IMR-90 (cell line): ENCODE measurements at regions not wholly inside any gene's neighbourhood (a gene's known extent, or its start where the extent isn't known, plus 50 kb on each side); places are given as distances from the start of the nearest gene placed in this dataset.

ENCODE experiments used
- ATAC-seq: fragments of 200-7000 bp; cut with Tn5 transposase; 2 replicates; pipeline ENCODE4 v1.9.1; 2020; ENCODE audit warnings: low read depth, mild to moderate bottlenecking, moderate library complexity
- BruUV-seq: library from RNA; stranded (reverse); fragments of 400-500 nt; replicated peaks from 2 replicates; lab custom pipeline; 2021; lab: Mats Ljungman, UMichigan
- CTCF ChIA-PET: fragments of 300-600 bp; formaldehyde crosslinking; extraction: SDS; loops from one replicate; lab custom pipeline; 2021; ENCODE audit warnings: antibody characterized with exemption; lab: Yijun Ruan, JAX
- POLR2A ChIA-PET: fragments of 300-600 bp; sonication (Branson Sonifier 250); formaldehyde crosslinking; loops from one replicate; lab custom pipeline; 2022; ENCODE audit warnings: antibody characterized with exemption; ENCODE audit not compliant: unreplicated experiment; lab: Charles Lee
- DNase-seq: peaks from one replicate; pipeline ENCODE4 v3.0.0; 2013
- H2AFZ ChIP-seq: replicated peaks from 2 replicates; pipeline ENCODE3; 2013; ENCODE audit warnings: low read length, mild to moderate bottlenecking; ENCODE audit not compliant: poor library complexity
- H2AK5ac ChIP-seq: 2 replicates; pipeline ENCODE4 v1.6.1; 2013; ENCODE audit warnings: low read depth, low read length, inconsistent platforms
- H2AK9ac ChIP-seq: replicated peaks from 2 replicates; pipeline ENCODE3; 2013; ENCODE audit warnings: mild to moderate bottlenecking, low read depth, low read length, moderate library complexity; ENCODE audit not compliant: poor library complexity
- H2BK120ac ChIP-seq: 2 replicates; pipeline ENCODE4 v1.6.1; 2013; ENCODE audit warnings: low read depth, low read length, inconsistent platforms
- H2BK15ac ChIP-seq: 3 replicates; pipeline ENCODE4 v1.6.1; 2013; ENCODE audit warnings: low read depth, low read length, inconsistent platforms
- H2BK20ac ChIP-seq: 2 replicates; pipeline ENCODE4 v1.6.1; 2013; ENCODE audit warnings: low read depth, mild to moderate bottlenecking, inconsistent platforms, low read length, moderate library complexity
- H2BK5ac ChIP-seq: 2 replicates; pipeline ENCODE4 v1.6.1; 2013; ENCODE audit warnings: mild to moderate bottlenecking, low read depth, low read length, inconsistent platforms; ENCODE audit not compliant: poor library complexity, severe bottlenecking
- H3K14ac ChIP-seq: replicated peaks from 2 replicates; pipeline ENCODE4 v1.6.1; 2013; ENCODE audit warnings: low read depth, low read length, inconsistent platforms
- H3K18ac ChIP-seq: 2 replicates; pipeline ENCODE4 v1.6.1; 2013; ENCODE audit warnings: low read depth, low read length, control low read depth
- H3K23ac ChIP-seq: 2 replicates; pipeline ENCODE4 v1.6.1; 2013; ENCODE audit warnings: low read depth, low read length, inconsistent platforms
- H3K27ac ChIP-seq: 2 replicates; pipeline ENCODE4 v1.5.1; 2013; ENCODE audit warnings: mild to moderate bottlenecking, control low read depth, low read length; ENCODE audit not compliant: insufficient read depth
- H3K27me3 ChIP-seq: 2 replicates; pipeline ENCODE4 v1.6.1; 2013; ENCODE audit warnings: low read length; ENCODE audit not compliant: control insufficient read depth, insufficient read depth
- H3K36me3 ChIP-seq: 2 replicates; pipeline ENCODE4 v1.6.1; 2013; ENCODE audit warnings: low read length, mixed read lengths; ENCODE audit not compliant: control insufficient read depth, insufficient read depth
- H3K4ac ChIP-seq: 2 replicates; pipeline ENCODE4 v1.6.1; 2013; ENCODE audit warnings: low read depth, low read length, inconsistent platforms
- H3K4me1 ChIP-seq: 2 replicates; pipeline ENCODE4 v1.6.1; 2013; ENCODE audit warnings: low read length, mixed read lengths; ENCODE audit not compliant: control insufficient read depth, insufficient read depth
- H3K4me2 ChIP-seq: 2 replicates; pipeline ENCODE4 v1.6.1; 2013; ENCODE audit warnings: low read depth, mild to moderate bottlenecking, control low read depth, low read length, moderate library complexity
- H3K4me3 ChIP-seq: 2 replicates; pipeline ENCODE4 v1.5.1; 2013; ENCODE audit warnings: low read depth, mild to moderate bottlenecking, control low read depth, low read length, moderate library complexity; ENCODE audit not compliant: insufficient read depth
- H3K56ac ChIP-seq: 2 replicates; pipeline ENCODE4 v1.6.1; 2013; ENCODE audit warnings: low read length, inconsistent platforms; ENCODE audit not compliant: insufficient read depth; ENCODE audit errors: extremely low read depth
- H3K79me1 ChIP-seq, 2 experiments: 2 replicates each; pipeline ENCODE4 v1.6.1; 2013; ENCODE audit warnings: low read length in 2 of 2, inconsistent platforms in 1 of 2, low read depth in 1 of 2
- H3K9ac ChIP-seq: 2 replicates; pipeline ENCODE4 v1.6.1; 2013; ENCODE audit warnings: low read depth, low read length, control low read depth
- H3K9me1 ChIP-seq: 2 replicates; pipeline ENCODE4 v1.6.1; 2013; ENCODE audit warnings: low read length, inconsistent platforms; ENCODE audit not compliant: insufficient read depth
- H3K9me3 ChIP-seq: 2 replicates; pipeline ENCODE4 v1.6.1; 2013; ENCODE audit warnings: low read length; ENCODE audit not compliant: control insufficient read depth, insufficient read depth
- H4K20me1 ChIP-seq: 2 replicates; pipeline ENCODE4 v1.6.1; 2013; ENCODE audit warnings: low read length, inconsistent platforms; ENCODE audit not compliant: insufficient read depth
- H4K5ac ChIP-seq: 2 replicates; pipeline ENCODE4 v1.6.1; 2013; ENCODE audit warnings: mild to moderate bottlenecking, low read depth, low read length, control low read depth
- H4K8ac ChIP-seq, 2 experiments: 2 replicates each; pipeline ENCODE4 v1.6.1; 2013; ENCODE audit warnings: low read depth in 2 of 2, low read length in 2 of 2, control low read depth in 1 of 2, inconsistent platforms in 1 of 2
- H4K91ac ChIP-seq: 2 replicates; pipeline ENCODE4 v1.6.1; 2013; ENCODE audit warnings: low read depth, low read length, inconsistent platforms; ENCODE audit not compliant: insufficient read depth
- BHLHE40 ChIP-seq: fragments of 150-350 bp; IDR thresholded peaks from 2 replicates; pipeline ENCODE4 v1.6.1; 2016; ENCODE audit warnings: mild to moderate bottlenecking, low read depth, low read length
- CEBPB ChIP-seq: IDR thresholded peaks from 2 replicates; pipeline ENCODE4 v1.6.1; 2012; ENCODE audit warnings: low read depth, low read length, improper control_type of control experiment
- CHD1 ChIP-seq: IDR thresholded peaks from 2 replicates; pipeline ENCODE4 v1.6.1; 2012; ENCODE audit warnings: low read depth, low read length, improper control_type of control experiment
- CTCF ChIP-seq: conservative IDR thresholded peaks from 2 replicates; pipeline ENCODE4 v1.5.1; 2012; ENCODE audit warnings: mild to moderate bottlenecking, low read depth, low read length, improper control_type of control experiment
- FOS ChIP-seq: fragments of 150-350 bp; IDR thresholded peaks from 2 replicates; pipeline ENCODE4 v1.6.1; 2016; ENCODE audit warnings: low read depth, low read length
- MAFK ChIP-seq: IDR thresholded peaks from 2 replicates; pipeline ENCODE4 v1.6.1; 2012; ENCODE audit warnings: low read depth, low read length, improper control_type of control experiment
- MAZ ChIP-seq: IDR thresholded peaks from 2 replicates; pipeline ENCODE4 v1.6.1; 2012; ENCODE audit warnings: low read depth, mild to moderate bottlenecking, low read length, improper control_type of control experiment, moderate library complexity, borderline replicate concordance
- MXI1 ChIP-seq: IDR thresholded peaks from 2 replicates; pipeline ENCODE4 v1.6.1; 2012; ENCODE audit warnings: low read depth, mild to moderate bottlenecking, low read length, moderate library complexity, borderline replicate concordance
- NFE2L2 ChIP-seq: fragments of 150-350 bp; IDR thresholded peaks from 2 replicates; pipeline ENCODE4 v1.6.1; 2016; ENCODE audit warnings: low read depth, mild to moderate bottlenecking, low read length
- RCOR1 ChIP-seq: IDR thresholded peaks from 2 replicates; pipeline ENCODE4 v1.6.1; 2012; ENCODE audit warnings: mild to moderate bottlenecking, low read length, improper control_type of control experiment; ENCODE audit not compliant: insufficient replicate concordance
- RFX5 ChIP-seq: IDR thresholded peaks from 2 replicates; pipeline ENCODE4 v1.8.0; 2012; ENCODE audit warnings: low read depth, mild to moderate bottlenecking, low read length, moderate library complexity
- SMC3 ChIP-seq: fragments of 150-350 bp; IDR thresholded peaks from 2 replicates; pipeline ENCODE4 v1.6.1; 2016; ENCODE audit warnings: low read depth, mild to moderate bottlenecking, antibody characterized with exemption, low read length, moderate library complexity
- WGBS, 2 experiments: methylation state at CpG; one replicate each; pipeline versions ENCODE4 v1.1.5 to v1.1.7; 2013; ENCODE audit warnings: missing lambda C conversion rate in 2 of 2; ENCODE audit not compliant: insufficient read length in 1 of 2; ENCODE audit errors: extremely low coverage in 2 of 2; 5-methylcytosine and 5-hydroxymethylcytosine counted together
- dilution Hi-C: fragments of 300-500 bp; cut with HindIII; formaldehyde crosslinking; loops from one replicate; pipeline ENCODE4 v1.14.3; 2018; ENCODE audit warnings: low sequenced_read_pairs; ENCODE audit not compliant: unreplicated experiment
- in situ Hi-C: fragments of 300-500 bp; cut with MboI; formaldehyde crosslinking; loops from 3 replicates; pipeline ENCODE4 v1.14.3; 2019; ENCODE audit warnings: low sequenced_read_pairs, inconsistent platforms, mixed read lengths
- intact Hi-C: fragments of 100-400 bp; cut with micrococcal nuclease; formaldehyde crosslinking; loops from 2 replicates; pipeline ENCODE4 v1.10.0; 2022
- TF ChIP-seq, protein P1 (sequence below): fragments of 150-350 bp; IDR thresholded peaks from 2 replicates; pipeline ENCODE4 v1.6.1; 2016; ENCODE audit warnings: low read depth, mild to moderate bottlenecking, low read length, moderate library complexity, borderline replicate concordance

DNA sequence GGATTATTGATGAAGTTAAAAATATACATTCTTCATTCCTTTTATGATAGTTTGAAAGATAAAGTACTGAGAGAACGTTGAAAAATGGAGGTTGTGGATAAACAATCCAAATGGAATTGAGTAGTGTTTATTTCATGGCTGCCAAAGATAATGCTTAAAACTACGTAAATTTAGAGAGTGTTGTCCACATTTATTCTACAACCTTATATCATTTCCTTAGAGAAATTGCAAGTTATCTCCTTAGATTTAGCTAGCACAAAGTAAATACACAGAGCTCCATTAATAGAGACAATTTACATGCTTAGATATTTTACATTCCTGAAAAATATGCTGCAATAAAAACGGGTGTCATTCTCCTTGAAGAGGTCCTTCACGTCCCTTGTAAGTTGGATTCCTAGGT, 146.5 kb upstream of the CCDC179 start:
- Histone ChIP-seq H4K20me1 (no peaks in the 10 kb centered on the region), H3K4me1 (peaks cover 2% of the 10 kb centered on the region; the same call in 1 of the 2 replicates), H2AFZ (no peak overlapping the region), H2AK9ac (no peak overlapping the region), H3K4me2 (peak overlapping the region; percentile 50; the same call in 1 of the 2 replicates), H3K23ac (no peak overlapping the region), H3K9ac (no peak overlapping the region), H2BK5ac (peak overlapping the region; percentile 39), H3K36me3 (no peaks in the 10 kb centered on the region), H3K79me1 (no peaks in the 10 kb centered on the region), H4K8ac (no peak overlapping the region), H3K4ac (no peak overlapping the region), H3K56ac (no peak overlapping the region), H3K18ac (no peak overlapping the region), H3K27me3 (no peaks in the 10 kb centered on the region), H2BK15ac (no peak overlapping the region), H3K9me1 (no peaks in the 10 kb centered on the region), H2BK120ac (no peak overlapping the region), H4K5ac (no peak overlapping the region), H3K27ac (no peak overlapping the region), H3K14ac (no peak overlapping the region), H4K91ac (no peak overlapping the region), H3K4me3 (no peak overlapping the region), H2BK20ac (no peak overlapping the region), H3K9me3 (peaks cover 12% of the 10 kb centered on the region), H2AK5ac (no peak overlapping the region)
- dilution Hi-C loops: no loop called here
- ChIA-PET CTCF (interaction anchor here (0.6 kb wide), 1 partner anchor 14 kb away, joined by 3 read pairs; no protein-coding TSS in a partner anchor), POLR2A (no interaction called here)
- peak; percentile 83 for ATAC-seq
- in situ Hi-C loops: loop anchor here (25.0 kb wide), 1 partner anchor 1381 kb away; no protein-coding TSS in a partner anchor
- TF ChIP-seq BHLHE40 (no peak), MAFK (no peak), MAZ (no peak), CHD1 (no peak), MXI1 (no peak), SMC3 (no peak), CEBPB (no peak), RFX5 (no peak), FOS (no peak), NFE2L2 (no peak), CTCF (no peak), RCOR1 (no peak)
- TF ChIP-seq, protein P1, sequence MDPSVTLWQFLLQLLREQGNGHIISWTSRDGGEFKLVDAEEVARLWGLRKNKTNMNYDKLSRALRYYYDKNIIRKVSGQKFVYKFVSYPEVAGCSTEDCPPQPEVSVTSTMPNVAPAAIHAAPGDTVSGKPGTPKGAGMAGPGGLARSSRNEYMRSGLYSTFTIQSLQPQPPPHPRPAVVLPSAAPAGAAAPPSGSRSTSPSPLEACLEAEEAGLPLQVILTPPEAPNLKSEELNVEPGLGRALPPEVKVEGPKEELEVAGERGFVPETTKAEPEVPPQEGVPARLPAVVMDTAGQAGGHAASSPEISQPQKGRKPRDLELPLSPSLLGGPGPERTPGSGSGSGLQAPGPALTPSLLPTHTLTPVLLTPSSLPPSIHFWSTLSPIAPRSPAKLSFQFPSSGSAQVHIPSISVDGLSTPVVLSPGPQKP: no peak
- intact Hi-C loops: no loop called here
- BruUV-seq: no TSS peak
- WGBS, 2 experiments: no CpG with 5 or more reads among the region's 4 CpGs
- peak; percentile 70 for DNase-seq
